HG02938 (cell line): ENCODE measurements at regions not wholly inside any gene's neighbourhood (a gene's known extent, or its start where the extent isn't known, plus 50 kb on each side); places are given as distances from the start of the nearest gene placed in this dataset.
"Not testable (repeated sequence)": the region's sequence is repeated elsewhere in the genome, so short reads cannot be mapped to it uniquely, and the experiment has no call there.

ENCODE experiments used
- ATAC-seq: cut with Tn5 transposase; IDR thresholded peaks from one replicate; pipeline ENCODE4 v1.9.1; 2021; ENCODE audit warnings: mild to moderate bottlenecking, moderate library complexity; ENCODE audit not compliant: unreplicated experiment

DNA sequence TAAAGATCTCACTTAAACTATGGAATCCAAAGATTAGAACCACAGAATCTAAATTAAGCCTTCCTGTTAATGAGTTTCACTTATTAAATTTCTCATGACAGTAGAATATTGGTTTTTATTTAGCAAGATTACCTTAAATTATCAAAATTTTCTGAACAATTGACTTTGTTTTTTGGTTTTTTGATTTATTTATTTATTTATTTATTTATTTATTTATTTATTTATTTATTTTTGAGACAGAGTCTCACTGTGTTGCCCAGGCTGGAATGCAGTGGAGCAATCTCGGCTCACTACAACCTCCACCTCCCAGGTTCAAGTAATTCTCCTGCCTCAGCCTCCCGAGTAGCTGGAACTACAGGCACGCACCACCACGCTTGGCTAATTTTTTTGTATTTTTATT, 538.6 kb downstream of the AMY1C start:
- ATAC-seq, result not testable (repeated sequence)

DNA sequence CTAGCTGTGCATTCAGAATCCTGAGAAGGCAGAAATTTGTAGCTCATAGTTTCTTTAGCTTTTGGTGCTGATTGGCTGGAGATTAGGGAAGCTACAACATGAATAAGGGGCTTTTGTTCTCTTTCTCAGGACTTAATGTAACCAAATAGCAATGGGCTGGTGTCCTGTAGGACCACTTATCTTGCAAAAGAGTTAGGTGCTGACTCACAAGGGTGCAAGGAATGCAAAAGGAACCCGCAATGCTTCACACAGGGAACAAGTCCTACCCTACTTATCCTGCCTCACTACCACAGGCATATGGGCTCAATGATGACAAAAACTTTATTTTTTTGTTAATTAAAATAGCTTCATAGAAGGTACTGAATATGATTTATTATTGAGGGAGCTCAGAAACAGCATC, 541.5 kb downstream of the AMY1C start:
- ATAC-seq, result no peak

DNA sequence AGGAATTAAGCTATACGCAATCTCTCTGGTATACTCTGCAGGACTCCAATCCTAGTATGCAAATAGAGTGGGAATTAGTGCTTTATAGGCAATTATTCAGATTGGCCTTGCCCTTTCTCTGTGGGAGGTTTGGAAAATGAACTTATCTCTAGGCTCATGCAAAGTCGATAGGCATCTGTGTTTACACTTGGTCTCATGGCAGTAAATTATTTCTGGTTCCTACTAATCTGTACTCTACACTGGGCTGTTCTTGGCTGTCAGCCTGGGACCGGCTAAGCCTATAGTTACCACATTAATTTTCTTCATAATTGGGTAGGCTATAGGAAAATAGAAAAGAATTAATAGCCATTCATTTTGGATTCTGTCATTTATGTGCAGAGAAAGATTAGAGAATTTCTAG, 544.6 kb downstream of the AMY1C start:
- ATAC-seq, result no peak

GRCh38 chr1:104295511-104295910, 545.8 kb downstream of the AMY1C start:
- no peak for ATAC-seq

DNA sequence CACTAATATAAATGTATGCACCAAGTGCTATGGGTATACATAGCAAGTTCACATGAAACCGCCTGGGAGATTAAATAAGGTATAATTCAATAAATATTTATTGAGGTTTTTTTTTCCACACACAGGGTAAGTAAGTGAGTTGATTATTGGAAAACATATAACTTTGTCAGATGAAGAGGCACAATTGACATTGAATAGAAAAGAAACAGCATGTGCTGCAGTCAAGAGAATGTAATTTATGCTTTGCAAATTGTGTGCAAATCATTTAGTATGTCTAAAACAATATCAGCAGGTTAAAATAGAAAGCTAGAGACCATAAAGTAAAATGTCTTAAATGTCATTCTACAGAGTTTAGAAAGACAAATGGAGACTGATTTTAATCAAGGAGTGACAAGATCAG, 560.0 kb downstream of the AMY1C start:
- no peak for ATAC-seq

DNA sequence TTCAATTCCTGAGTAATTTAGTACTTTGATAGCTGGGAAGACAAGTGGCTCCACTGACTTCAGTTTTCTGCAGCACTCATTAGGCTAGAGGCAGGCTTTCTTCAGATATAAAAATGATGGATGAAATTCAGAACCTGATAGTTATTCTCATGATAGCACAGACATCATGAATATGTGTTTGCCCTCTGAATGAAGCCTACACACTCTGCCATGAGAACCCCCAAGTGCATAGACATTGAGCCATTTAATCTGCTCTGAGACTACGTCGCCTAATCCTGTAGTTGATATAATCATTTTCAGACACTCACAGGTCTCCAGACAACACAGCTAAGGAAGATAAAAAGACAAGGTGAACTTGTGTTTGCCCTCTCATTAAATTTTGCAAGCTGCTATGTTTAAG, 566.1 kb downstream of the AMY1C start:
- ATAC-seq, result no peak

- ATAC-seq, result no peak
Observed at GRCh38 chr1:104322131-104322530, 572.4 kb downstream of the AMY1C start.

DNA sequence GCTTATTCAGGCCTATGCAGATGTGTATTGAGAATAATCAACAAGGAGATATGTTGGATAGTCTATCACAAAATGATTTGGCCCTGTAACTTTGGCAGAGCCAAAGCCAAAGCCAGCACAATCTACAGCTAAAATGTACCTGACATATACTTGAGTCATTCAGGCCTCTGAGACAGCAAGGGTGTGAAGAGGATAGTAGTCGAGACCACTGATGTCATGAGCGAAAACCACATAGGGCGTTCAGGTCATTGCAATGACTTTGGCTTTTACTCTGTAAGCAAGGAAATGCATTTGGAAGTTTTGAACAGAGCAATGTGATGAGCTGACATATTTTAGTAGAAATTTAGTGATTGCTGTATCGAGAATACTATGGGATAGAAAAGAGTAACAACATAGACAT, 579.6 kb downstream of the AMY1C start:
- ATAC-seq, result no peak

DNA sequence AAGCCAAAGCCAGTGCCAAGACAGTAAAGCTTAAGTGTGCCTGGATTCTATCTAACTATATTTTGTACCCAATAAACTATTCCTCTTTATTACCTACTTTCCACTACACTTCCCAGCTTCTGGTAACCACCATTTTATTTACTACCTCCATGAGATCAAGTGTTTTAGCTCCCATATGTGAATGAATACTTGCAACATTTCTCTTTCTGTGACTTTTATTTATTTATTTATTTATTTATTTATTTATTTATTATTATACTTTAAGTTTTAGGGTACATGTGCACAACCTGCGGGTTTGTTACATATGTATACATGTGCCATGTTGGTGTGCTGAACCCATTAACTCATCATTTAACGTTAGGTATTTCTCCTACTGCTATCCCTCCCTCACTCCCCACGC, 582.1 kb downstream of the AMY1C start:
- ATAC-seq, result no peak

DNA sequence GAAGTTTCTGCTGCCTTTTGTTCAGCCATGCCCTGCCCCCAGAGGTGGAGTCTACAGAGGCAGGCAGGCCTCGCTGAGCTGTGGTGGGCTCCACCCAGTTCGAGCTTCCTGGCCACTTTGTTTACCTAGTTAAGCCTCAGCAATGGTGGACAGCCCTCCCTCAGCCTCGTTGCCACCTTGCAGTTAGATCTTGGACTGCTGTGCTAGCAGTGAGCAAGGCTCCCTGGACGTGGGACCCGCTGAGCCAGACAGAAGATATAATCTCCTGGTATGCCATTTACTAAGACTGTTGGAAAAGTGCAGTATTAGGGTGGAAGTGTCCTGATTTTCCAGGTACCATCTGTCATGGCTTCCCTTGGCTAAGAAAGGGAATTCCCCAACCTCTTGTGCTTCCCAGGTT, 588.2 kb downstream of the AMY1C start:
- not testable (repeated sequence) for ATAC-seq

GRCh38 chr1:104341944-104342343, 592.2 kb downstream of the AMY1C start:
- ATAC-seq, result no peak

DNA sequence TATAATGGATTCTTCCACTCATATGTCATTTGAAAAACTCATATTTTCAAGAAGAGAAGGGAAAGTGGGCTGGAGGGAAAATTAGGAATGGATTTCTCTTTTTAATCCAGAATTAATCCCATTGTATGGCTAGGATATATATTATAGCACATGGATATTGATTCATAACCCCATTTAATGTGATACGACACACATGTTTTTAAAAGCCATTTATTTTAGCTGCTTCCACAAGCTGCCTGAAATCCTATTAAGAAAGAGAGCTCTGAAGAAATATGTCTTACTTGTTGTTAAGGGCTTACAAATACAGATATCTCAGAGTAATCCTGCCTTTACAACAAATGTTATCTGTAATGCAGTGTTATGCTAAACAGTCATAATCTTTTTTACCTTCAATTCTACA, 598.6 kb downstream of the AMY1C start:
- ATAC-seq, result no peak

- no peak for ATAC-seq
Observed at GRCh38 chr1:104353580-104353979, 603.9 kb downstream of the AMY1C start.

GRCh38 chr1:104358086-104358485, 608.4 kb downstream of the AMY1C start:
- ATAC-seq, result no peak

DNA sequence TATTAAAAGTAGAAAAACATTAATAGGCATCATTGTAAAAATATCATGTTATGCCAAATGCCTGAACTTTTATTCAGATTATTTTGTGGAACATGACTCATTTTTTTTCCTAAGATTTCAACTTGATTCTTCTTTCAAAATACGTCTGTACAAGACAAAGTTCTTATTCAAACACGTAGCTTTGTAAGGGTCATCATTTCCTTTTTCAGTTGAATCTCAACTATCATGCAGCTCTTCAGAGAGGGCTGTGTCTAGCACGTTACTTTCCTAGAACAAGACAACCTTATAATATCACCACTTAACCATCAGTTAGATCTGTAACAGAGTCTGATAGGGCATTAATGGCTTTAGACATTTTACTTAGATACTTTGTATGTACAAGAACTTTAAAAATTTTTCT, 608.9 kb downstream of the AMY1C start:
- ATAC-seq, result no peak

- ATAC-seq, result no peak
Observed at GRCh38 chr1:104378414-104378813, 628.7 kb downstream of the AMY1C start.

DNA sequence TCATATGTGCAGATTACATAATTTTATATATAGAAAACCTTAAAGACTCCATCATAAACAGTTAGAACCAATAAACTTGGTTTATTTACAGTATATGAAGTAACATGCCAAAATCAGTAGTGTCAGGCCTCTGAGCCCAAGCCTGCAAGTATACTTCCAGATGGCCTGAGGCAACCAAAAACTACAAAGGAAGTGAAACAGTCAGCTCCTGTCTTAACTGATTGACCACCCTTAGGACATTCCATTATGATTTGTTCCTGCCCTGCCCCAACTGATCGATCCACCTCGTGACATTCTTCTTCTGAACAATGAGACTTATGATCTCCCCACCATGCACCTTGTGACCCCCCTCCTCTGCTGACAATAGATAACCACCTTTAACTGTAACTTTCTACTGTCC, 630.3 kb downstream of the AMY1C start:
- no peak for ATAC-seq

DNA sequence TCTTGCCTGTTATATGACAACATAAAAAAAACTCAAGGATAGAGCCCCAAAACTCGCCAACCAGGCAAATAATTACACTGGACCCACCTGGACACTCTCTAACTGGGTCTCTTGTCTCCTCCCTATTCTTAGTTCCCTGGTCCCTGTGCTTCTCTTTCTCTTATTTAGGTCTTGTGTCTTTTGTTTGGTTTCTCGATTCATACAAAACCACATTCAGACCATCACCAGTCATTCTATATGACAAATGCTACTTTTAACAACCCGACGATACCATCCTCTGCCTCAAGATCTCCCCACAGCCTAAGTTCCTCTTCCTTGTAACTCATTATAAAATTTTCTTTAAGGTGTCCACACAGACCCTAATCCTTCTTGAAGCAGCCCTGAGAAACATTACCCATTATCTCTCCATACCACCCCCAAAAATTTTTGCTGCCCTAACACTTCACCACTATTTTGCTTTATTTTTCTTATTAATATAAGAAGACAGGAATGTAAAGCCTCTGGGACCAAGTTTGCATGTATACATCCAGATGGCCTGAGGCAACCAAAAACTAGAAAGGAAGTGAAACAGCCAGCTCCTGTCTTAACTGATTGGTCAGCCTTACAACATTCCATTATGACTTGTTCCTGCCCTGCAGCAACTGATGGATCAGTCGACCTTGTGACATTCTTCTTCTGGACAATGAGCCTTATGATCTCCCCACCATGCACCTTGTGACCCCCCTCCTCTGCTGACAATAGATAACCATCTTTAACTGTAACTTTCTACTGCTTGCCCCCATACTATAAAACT, 638.2 kb downstream of the AMY1C start:
- ATAC-seq, result peak; percentile 66

DNA sequence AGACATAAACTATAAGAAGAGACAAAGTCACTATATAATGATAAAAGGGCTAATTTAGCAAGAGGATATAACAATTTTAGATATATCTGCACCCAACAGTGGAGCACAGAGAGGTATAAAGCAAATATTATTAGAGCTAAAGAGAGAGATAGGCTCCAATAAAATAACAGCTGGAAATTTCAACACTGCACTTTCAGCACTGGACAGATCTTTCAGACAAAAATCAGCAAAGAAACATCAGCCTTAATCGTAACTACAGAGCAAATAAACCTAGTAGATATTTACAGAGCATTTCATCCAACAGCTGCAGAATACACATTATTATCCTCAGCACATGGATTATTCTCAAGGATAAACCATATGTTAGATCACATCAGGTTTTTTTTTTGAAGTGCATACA, 642.9 kb downstream of the AMY1C start:
- ATAC-seq, result no peak

- ATAC-seq, result no peak
Observed at GRCh38 chr1:104402178-104402577, 652.5 kb downstream of the AMY1C start.

- ATAC-seq, result no peak
Observed at GRCh38 chr1:104403883-104404282, 654.2 kb downstream of the AMY1C start.

DNA sequence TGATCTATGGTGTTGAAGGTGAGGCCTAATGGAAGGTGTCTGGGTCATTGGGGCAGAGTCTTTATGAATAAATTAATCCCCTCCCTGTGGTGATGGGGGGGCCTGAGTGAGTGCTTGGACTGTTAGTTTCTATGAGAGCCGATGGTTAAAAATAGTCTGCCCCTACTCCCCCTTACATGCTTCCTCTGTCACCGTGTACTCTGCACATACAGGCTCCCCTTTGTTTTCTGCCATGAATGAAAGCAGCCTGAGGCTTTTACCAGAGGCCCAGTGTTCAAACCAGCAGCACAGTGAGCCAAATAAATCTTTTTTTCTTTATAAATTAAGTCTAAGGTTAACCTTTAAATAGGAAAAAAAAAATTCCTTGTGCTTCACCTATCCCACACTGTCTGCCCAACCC, 657.0 kb downstream of the AMY1C start:
- no peak for ATAC-seq

GRCh38 chr1:104408268-104408667, 658.6 kb downstream of the AMY1C start:
- no peak for ATAC-seq
